ENCODE measurements at regions not wholly inside any gene's neighbourhood (a gene's known extent, or its start where the extent isn't known, plus 50 kb on each side); places are given as distances from the start of the nearest gene placed in this dataset.

- no peaks in the 10 kb centered on the region for H3K4me1 ChIP-seq (ENCODE audit: control insufficient read depth in 4 of 4, insufficient read depth in 4 of 4, low read length in 3 of 4)
- no peak for TF ChIP-seq CTCF (IDR thresholded peaks at IDR 0.05; ENCODE audit: low read depth, low read length, missing input control)
- TF ChIP-seq REST (IDR thresholded peaks at IDR 0.05) = no peak
- TF ChIP-seq TAF1 (conservative IDR thresholded peaks at IDR 0.05) = no peak
- TF ChIP-seq NR2F2 (IDR thresholded peaks at IDR 0.05) = no peak
- TF ChIP-seq GABPA (IDR thresholded peaks at IDR 0.05 in 1 of 2, conservative IDR thresholded peaks at IDR 0.05 in 1 of 2) = no peak
- no peak for TF ChIP-seq EGR1 (IDR thresholded peaks at IDR 0.05; ENCODE audit: low read depth in 2 of 2)
- no peak for TF ChIP-seq RXRA (IDR thresholded peaks at IDR 0.05)
- H3K27ac ChIP-seq (ENCODE audit: low read depth in 1 of 2, low read length in 2 of 2) = no peak overlapping the region
- H3K4me3 ChIP-seq (ENCODE audit: low read depth in 1 of 3, low read length in 3 of 3) = no peak overlapping the region
- H3K9ac ChIP-seq (ENCODE audit: low read depth in 1 of 2, low read length in 2 of 2) = no peak overlapping the region
- no peaks in the 10 kb centered on the region for H3K9me3 ChIP-seq (ENCODE audit: control insufficient read depth in 4 of 4, low read length in 3 of 4)
- no peaks in the 10 kb centered on the region for H3K27me3 ChIP-seq (ENCODE audit: control insufficient read depth in 4 of 4, insufficient read depth in 4 of 4, low read length in 3 of 4)
- WGBS = 95% methylated on average over 4 of the region's 4 CpGs
- no peak for DNase-seq (ENCODE audit: low spot score)
- H3K36me3 ChIP-seq (ENCODE audit: control insufficient read depth in 4 of 4, insufficient read depth in 3 of 4, low read depth in 1 of 4, low read length in 3 of 4) = no peaks in the 10 kb centered on the region
Observed at GRCh38 chr3:67297715-67298475, 299.8 kb downstream of the KBTBD8 start.

- no peak overlapping the region for H3K9ac ChIP-seq (ENCODE audit: low read depth in 1 of 2, low read length in 2 of 2)
- TF ChIP-seq MAX (IDR thresholded peaks at IDR 0.05) = no peak
- TF ChIP-seq SP1 (IDR thresholded peaks at IDR 0.05) = no peak
- no peak for TF ChIP-seq FOXA1 (IDR thresholded peaks at IDR 0.05)
- TF ChIP-seq EGR1 (IDR thresholded peaks at IDR 0.05; ENCODE audit: low read depth in 2 of 2) = no peak
- no peak for TF ChIP-seq NR2F2 (IDR thresholded peaks at IDR 0.05)
- no peak for TF ChIP-seq RAD21 (IDR thresholded peaks at IDR 0.05)
- TF ChIP-seq HNF4A (conservative IDR thresholded peaks at IDR 0.05) = no peak
- no peaks in the 10 kb centered on the region for H3K36me3 ChIP-seq (ENCODE audit: control insufficient read depth in 4 of 4, insufficient read depth in 3 of 4, low read depth in 1 of 4, low read length in 3 of 4)
- DNase-seq (ENCODE audit: low spot score) = no peak
- no peaks in the 10 kb centered on the region for H3K27me3 ChIP-seq (ENCODE audit: control insufficient read depth in 4 of 4, insufficient read depth in 4 of 4, low read length in 3 of 4)
- no peaks in the 10 kb centered on the region for H3K4me1 ChIP-seq (ENCODE audit: control insufficient read depth in 4 of 4, insufficient read depth in 4 of 4, low read length in 3 of 4)
- WGBS = 88% methylated on average over 2 of the region's 2 CpGs
- H3K9me3 ChIP-seq (ENCODE audit: control insufficient read depth in 4 of 4, low read length in 3 of 4) = no peaks in the 10 kb centered on the region
- no peak overlapping the region for H3K27ac ChIP-seq (ENCODE audit: low read depth in 1 of 2, low read length in 2 of 2)
- no peak overlapping the region for H3K4me3 ChIP-seq (ENCODE audit: low read depth in 1 of 3, low read length in 3 of 3)
Observed at GRCh38 chr3:67301556-67301955, 303.4 kb downstream of the KBTBD8 start.

- 56% methylated on average over 4 of the region's 4 CpGs for WGBS
- no peak for TF ChIP-seq YY1 (IDR thresholded peaks at IDR 0.05)
- no peak for TF ChIP-seq RXRA (IDR thresholded peaks at IDR 0.05)
- TF ChIP-seq HNF4G (IDR thresholded peaks at IDR 0.05) = no peak
- no peak for TF ChIP-seq EGR1 (IDR thresholded peaks at IDR 0.05; ENCODE audit: low read depth in 2 of 2)
- no peak for TF ChIP-seq TAF1 (conservative IDR thresholded peaks at IDR 0.05)
- TF ChIP-seq MAX (IDR thresholded peaks at IDR 0.05) = no peak
- no peak for TF ChIP-seq NR2F2 (IDR thresholded peaks at IDR 0.05)
- no peak for TF ChIP-seq ZBTB33 (IDR thresholded peaks at IDR 0.05)
- TF ChIP-seq REST (IDR thresholded peaks at IDR 0.05) = no peak
Observed at GRCh38 chr3:67302489-67302888, 304.4 kb downstream of the KBTBD8 start.

More at GRCh38 chr3:67302489-67302888, 304.4 kb downstream of the KBTBD8 start:
- no peak for DNase-seq (ENCODE audit: low spot score)
- no peaks in the 10 kb centered on the region for H3K9me3 ChIP-seq (ENCODE audit: control insufficient read depth in 4 of 4, low read length in 3 of 4)
- H3K4me3 ChIP-seq (ENCODE audit: low read depth in 1 of 3, low read length in 3 of 3) = no peak overlapping the region
- no peak overlapping the region for H3K9ac ChIP-seq (ENCODE audit: low read depth in 1 of 2, low read length in 2 of 2)
- no peaks in the 10 kb centered on the region for H3K36me3 ChIP-seq (ENCODE audit: control insufficient read depth in 4 of 4, insufficient read depth in 3 of 4, low read depth in 1 of 4, low read length in 3 of 4)
- no peaks in the 10 kb centered on the region for H3K4me1 ChIP-seq (ENCODE audit: control insufficient read depth in 4 of 4, insufficient read depth in 4 of 4, low read length in 3 of 4)
- H3K27ac ChIP-seq (ENCODE audit: low read depth in 1 of 2, low read length in 2 of 2) = no peak overlapping the region
- no peaks in the 10 kb centered on the region for H3K27me3 ChIP-seq (ENCODE audit: control insufficient read depth in 4 of 4, insufficient read depth in 4 of 4, low read length in 3 of 4)
